ENCODE measurements at regions not wholly inside any gene's neighbourhood (a gene's known extent, or its start where the extent isn't known, plus 50 kb on each side); places are given as distances from the start of the nearest gene placed in this dataset.
"Not testable (repeated sequence)": the region's sequence is repeated elsewhere in the genome, so short reads cannot be mapped to it uniquely, and the experiment has no call there.

- no peak for DNase-seq
Observed at GRCh38 chr1:112855152-112855828, 100.7 kb downstream of the SLC16A1 start.

GRCh38 chr1:112854368-112854984, 101.5 kb downstream of the SLC16A1 start:
- DNase-seq = not testable (repeated sequence)

GRCh38 chr1:112853915-112854314, 102.1 kb downstream of the SLC16A1 start:
- not testable (repeated sequence) for DNase-seq

GRCh38 chr1:112852934-112853333, 103.1 kb downstream of the SLC16A1 start:
- no peak for DNase-seq

GRCh38 chr1:112852276-112852675, 103.7 kb downstream of the SLC16A1 start:
- DNase-seq = no peak

GRCh38 chr1:112850034-112850757, 105.8 kb downstream of the SLC16A1 start:
- no peak for DNase-seq

GRCh38 chr1:112849425-112850033, 106.5 kb downstream of the SLC16A1 start:
- DNase-seq = peak; percentile 46

DNA sequence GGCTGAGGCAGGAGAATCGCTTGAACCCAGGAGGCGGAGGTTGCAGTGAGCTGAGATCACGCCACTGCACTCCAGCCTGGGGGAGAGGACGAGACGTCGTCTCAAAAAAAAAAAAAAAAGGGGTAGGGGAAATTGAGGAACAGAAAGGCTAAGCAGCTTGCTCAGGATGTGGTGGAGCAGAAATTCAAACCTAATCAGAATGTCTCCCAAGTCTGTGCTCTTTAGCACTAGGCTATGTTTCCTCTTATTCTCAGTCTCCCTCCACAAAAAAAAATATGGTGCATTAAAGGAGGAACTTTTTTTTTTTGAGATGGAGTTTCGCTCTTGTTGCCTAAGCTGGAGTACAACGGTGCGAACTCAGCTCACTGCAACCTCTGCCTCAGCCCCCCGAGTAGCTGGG, 114.2 kb downstream of the SLC16A1 start:
- no peak for DNase-seq

DNA sequence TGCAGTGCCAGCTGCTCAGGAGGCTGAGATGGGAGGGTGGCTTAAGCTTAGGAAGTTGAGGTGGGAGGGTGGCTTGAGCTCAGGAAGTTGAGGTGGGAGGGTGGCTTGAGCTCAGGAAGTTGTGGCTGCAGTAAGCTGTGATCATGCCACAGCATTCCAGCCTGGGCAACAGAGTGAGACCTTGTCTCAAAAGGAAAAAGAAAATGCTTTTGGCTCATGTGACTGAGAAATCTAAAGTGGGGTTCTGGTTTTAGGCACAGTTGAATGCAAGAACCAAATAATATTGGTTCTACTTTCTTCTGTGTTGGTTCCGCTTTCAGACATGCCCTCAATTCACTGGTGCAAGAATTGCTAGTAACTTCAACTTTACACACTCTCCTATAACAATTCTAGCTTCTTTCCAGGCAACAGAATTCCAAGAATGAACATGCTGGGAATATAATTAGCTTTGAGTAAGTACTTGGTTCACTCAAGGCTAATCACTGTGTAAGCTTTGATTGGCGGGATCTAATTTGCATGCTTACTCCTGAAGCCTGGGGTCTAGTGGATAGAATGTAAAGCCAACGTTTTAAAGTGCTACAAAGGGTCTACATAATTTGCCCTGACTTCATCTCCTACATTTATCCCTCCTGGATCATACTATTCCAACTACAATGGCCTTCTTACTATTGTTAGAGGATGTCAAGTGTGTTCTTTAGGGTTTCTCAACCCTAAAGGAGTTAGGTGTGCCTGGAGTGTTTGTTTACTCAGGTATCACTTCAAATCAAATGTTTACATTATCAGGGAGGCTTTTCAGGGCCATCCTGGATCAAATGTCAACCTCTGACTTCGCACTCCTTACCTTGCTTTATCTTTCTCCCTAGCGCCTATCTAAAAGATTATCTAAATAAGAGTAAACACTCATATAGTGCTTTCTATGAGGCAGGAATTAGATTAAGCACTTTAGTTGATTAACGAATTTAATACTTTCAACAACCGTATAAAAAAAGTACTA, 115.1 kb downstream of the SLC16A1 start:
- no peak for DNase-seq

GRCh38 chr1:112836642-112837041, 119.4 kb downstream of the SLC16A1 start:
- no peak for DNase-seq

- no peak for DNase-seq
Observed at GRCh38 chr1:112833806-112834205, 118.7 kb upstream of the PPM1J start.

GRCh38 chr1:112832259-112832658, 117.1 kb upstream of the PPM1J start:
- not testable (repeated sequence) for DNase-seq

DNA sequence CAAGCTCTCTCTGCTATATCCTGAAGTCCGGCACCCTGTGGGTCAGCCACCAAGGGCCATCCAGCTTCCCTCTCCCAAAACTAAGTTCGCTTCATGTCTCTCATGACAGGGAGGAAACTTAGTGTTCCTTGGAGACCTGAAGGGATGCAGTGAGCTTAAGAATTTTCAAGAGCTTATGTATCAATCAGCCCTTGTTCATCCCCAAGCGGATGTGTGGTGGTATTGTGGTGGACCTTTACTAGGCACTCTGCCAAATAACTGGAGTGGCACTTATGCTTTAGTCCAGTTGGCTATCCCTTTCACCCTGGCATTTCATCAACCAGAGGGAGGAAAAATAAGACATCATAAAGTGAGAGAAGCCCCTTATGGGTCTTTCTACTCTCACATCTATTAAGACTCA, 114.6 kb upstream of the PPM1J start:
- not testable (repeated sequence) for DNase-seq

DNA sequence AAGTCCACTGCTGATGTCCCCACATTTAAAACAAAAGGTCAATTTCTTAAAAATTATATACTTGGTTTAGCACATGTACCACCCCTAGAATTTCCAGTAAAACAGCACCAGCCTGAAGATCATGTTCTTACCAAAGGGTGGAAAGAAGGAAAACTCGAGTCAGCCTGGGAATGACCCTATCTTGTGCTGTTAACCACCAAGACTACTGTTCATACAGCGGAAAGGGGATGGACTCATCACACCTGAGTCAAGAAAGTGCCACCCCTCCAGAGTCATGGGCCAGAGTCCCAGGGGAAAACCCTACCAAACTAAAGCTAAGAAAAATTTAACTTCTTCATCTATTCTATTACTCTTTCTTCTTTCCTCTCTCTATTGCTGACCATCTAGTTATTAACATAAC, 113.6 kb upstream of the PPM1J start:
- no peak for DNase-seq

DNA sequence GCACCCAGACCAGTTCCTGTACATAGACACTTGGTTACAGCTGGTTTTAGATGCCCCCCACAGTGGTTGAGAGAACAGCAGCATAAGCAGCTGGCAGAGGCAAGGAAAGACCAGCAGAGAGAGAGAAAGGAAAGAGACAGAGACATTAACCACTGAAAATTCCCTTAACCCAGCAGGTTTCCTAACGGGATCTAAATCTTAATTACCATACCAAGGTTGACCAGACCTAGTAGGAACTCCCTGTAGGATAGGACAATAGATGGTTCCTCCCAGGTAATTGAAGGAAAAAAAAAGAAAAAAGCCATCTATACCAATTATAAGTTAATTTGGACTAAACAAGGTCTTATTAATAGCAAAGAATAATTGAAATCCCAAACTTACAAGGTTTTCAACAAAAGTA, 112.3 kb upstream of the PPM1J start:
- DNase-seq = not testable (repeated sequence)

- no peak for DNase-seq
Observed at GRCh38 chr1:112826217-112826944, 111.2 kb upstream of the PPM1J start.

GRCh38 chr1:112825563-112826216, 110.6 kb upstream of the PPM1J start:
- DNase-seq = not testable (repeated sequence)

DNA sequence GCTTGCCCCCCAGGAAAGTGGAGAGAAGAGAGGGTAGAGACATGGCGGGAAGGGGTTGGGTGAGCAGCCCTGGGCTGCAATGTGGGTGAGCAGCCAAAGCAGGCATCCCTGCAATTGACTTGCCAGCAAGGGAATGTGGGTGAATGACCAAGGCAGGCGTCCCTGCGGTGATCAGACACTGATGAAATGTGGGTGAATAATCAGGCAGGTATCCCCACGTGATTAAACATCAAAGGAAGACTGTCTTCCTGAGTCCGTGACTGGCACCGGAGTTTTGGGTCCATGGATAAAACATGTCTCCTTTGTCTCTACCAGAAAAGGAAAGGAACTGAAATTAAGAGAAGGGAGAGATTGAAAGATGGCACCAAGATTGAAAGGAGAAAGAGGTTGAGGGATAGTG, 109.9 kb upstream of the PPM1J start:
- not testable (repeated sequence) for DNase-seq

GRCh38 chr1:112821307-112822063, 106.4 kb upstream of the PPM1J start:
- not testable (repeated sequence) for DNase-seq

DNA sequence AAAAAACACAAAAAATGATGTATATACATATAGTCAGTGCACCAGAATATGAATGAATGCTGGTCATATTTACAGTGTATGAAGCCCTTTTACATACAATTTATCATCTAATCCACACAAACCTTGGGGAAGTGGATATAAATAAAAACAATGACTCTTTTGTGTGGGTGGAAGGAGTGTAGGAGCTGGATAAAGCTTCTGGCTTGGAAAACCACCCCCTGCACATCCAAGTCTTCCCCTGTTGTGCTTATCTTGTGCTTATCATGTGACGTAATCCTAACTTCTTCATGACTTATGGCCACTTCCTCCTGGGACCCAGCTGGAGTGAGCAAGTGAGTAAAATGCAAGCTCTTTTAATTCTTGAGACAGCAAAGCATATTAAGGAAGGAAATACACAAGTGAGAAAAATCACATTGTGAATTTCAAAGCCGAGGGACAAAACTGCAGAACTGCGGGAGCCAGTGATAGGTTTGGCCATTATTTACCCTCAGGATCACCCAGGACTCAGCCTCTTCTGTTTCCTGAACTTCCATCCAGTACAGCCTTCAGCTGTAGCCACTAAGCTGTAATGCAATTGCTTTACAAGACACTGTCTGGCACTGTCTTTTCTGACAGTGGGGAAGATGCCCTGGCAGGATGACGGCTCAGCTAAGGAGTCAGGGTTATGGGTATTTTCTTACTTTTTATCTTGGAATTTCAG, 104.0 kb upstream of the PPM1J start:
- DNase-seq = peak; percentile 57
